PFSK-1 (cell line): ENCODE measurements at regions not wholly inside any gene's neighbourhood (a gene's known extent, or its start where the extent isn't known, plus 50 kb on each side); places are given as distances from the start of the nearest gene placed in this dataset.

Source experiments
- POLR2AphosphoS5 ChIP-seq: IDR thresholded peaks from 2 replicates; pipeline ENCODE4 v1.6.1; 2012; ENCODE audit warnings: low read depth, mild to moderate bottlenecking, control low read depth, low read length, moderate library complexity
- SIN3A ChIP-seq: IDR thresholded peaks from 2 replicates; pipeline ENCODE4 v1.6.1; 2012; ENCODE audit warnings: mild to moderate bottlenecking, low read length, moderate library complexity, borderline replicate concordance; ENCODE audit not compliant: insufficient read depth
- TAF1 ChIP-seq: IDR thresholded peaks from 2 replicates; pipeline ENCODE4 v1.6.1; 2012; ENCODE audit warnings: low read length, control low read depth, borderline replicate concordance; ENCODE audit not compliant: insufficient read depth
- TF ChIP-seq, protein P1 (sequence below), 2 experiments: IDR thresholded peaks; 2 replicates each; pipeline versions ENCODE4 v1.6.1 to v1.8.0; 2011 to 2012; ENCODE audit warnings: low read depth in 2 of 2, low read length in 2 of 2, control low read depth in 1 of 2, inconsistent platforms in 1 of 2, mild to moderate bottlenecking in 1 of 2, moderate library complexity in 1 of 2; ENCODE audit not compliant: insufficient read depth in 1 of 2

DNA sequence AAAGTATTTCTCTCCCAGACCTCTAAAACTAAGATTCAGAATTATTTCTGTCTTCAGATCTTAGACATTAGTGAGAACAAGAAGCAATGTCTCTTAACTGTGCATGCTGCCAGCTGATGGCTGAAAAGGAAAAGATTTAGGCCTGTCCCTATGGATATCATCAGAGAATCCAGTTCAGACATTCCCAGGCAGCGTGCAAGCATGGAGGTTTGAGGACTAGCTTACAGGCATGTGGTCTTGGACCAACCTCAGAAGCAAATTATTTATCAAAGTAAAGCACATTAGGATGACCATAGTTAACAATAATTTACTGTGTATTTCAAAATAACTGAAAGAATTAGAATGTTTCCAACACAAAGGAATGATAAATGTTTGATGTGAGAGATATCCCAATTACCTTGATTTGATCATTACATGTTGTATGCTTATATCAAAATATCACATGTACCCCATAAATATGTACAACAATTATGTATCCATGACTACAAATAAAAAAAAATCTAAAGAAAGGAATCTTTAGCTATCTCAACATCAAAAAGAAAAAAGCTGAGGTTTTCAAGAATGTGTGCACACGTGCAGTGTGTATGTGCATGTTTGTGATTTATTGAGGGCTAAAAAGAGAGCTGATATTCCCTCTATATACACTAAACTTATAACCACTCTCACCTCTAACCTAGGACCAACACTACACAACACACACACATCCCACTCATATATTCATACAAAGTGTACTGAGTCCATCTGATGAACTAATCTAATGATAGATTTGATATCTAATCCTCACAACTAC, 108.9 kb upstream of the THBS1 start:
- TF ChIP-seq POLR2AphosphoS5 (no peak), SIN3A (no peak), TAF1 (no peak)
- TF ChIP-seq, protein P1, sequence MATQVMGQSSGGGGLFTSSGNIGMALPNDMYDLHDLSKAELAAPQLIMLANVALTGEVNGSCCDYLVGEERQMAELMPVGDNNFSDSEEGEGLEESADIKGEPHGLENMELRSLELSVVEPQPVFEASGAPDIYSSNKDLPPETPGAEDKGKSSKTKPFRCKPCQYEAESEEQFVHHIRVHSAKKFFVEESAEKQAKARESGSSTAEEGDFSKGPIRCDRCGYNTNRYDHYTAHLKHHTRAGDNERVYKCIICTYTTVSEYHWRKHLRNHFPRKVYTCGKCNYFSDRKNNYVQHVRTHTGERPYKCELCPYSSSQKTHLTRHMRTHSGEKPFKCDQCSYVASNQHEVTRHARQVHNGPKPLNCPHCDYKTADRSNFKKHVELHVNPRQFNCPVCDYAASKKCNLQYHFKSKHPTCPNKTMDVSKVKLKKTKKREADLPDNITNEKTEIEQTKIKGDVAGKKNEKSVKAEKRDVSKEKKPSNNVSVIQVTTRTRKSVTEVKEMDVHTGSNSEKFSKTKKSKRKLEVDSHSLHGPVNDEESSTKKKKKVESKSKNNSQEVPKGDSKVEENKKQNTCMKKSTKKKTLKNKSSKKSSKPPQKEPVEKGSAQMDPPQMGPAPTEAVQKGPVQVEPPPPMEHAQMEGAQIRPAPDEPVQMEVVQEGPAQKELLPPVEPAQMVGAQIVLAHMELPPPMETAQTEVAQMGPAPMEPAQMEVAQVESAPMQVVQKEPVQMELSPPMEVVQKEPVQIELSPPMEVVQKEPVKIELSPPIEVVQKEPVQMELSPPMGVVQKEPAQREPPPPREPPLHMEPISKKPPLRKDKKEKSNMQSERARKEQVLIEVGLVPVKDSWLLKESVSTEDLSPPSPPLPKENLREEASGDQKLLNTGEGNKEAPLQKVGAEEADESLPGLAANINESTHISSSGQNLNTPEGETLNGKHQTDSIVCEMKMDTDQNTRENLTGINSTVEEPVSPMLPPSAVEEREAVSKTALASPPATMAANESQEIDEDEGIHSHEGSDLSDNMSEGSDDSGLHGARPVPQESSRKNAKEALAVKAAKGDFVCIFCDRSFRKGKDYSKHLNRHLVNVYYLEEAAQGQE (IDR thresholded peaks at IDR 0.05; ENCODE audit: insufficient read depth in 1 of 2, low read depth in 2 of 2, low read length in 2 of 2), result no peak
